WERI-Rb-1 (cell line): ENCODE measurements at regions not wholly inside any gene's neighbourhood (a gene's known extent, or its start where the extent isn't known, plus 50 kb on each side); places are given as distances from the start of the nearest gene placed in this dataset.

Experiments used
- DNase-seq: peaks from one replicate; pipeline ENCODE4 v3.0.0-alpha.2; 2020
- H3K27ac ChIP-seq: fragments of 250-450 bp; sonication (Bioruptor Pico); 2 replicates; pipeline ENCODE4 v1.5.1; 2020; ENCODE audit warnings: mild to moderate bottlenecking, moderate library complexity
- H3K27me3 ChIP-seq: fragments of 250-450 bp; sonication (Bioruptor Pico); 2 replicates; pipeline ENCODE4 v1.5.1; 2021; ENCODE audit warnings: mild to moderate bottlenecking, low read depth, moderate library complexity; ENCODE audit not compliant: insufficient read depth, severe bottlenecking
- H3K36me3 ChIP-seq: fragments of 250-450 bp; sonication (Bioruptor Pico); 2 replicates; pipeline ENCODE4 v1.5.1; 2020; ENCODE audit warnings: mild to moderate bottlenecking, moderate library complexity
- H3K4me3 ChIP-seq: 2 replicates; pipeline ENCODE4 v1.5.1; 2011; ENCODE audit warnings: low read depth, mild to moderate bottlenecking, control low read depth, low read length
- H3K9me3 ChIP-seq: fragments of 250-450 bp; sonication (Bioruptor Pico); 2 replicates; pipeline ENCODE4 v1.5.1; 2021; ENCODE audit warnings: mild to moderate bottlenecking, moderate library complexity; ENCODE audit not compliant: severe bottlenecking
- CTCF ChIP-seq: IDR thresholded peaks from 2 replicates; pipeline ENCODE4 v1.5.1; 2011; ENCODE audit warnings: low read depth, mild to moderate bottlenecking, control low read depth, inconsistent platforms, low read length

- Histone ChIP-seq H3K27ac (no peak overlapping the region), H3K4me3 (no peak overlapping the region), H3K36me3 (no peaks in the 10 kb centered on the region), H3K9me3 (no peaks in the 10 kb centered on the region), H3K27me3 (no peaks in the 10 kb centered on the region)
- no peak for DNase-seq
- TF ChIP-seq CTCF = no peak
These were observed 84.4 kb upstream of the PGBD5 start for GRCh38 chr1:230510496-230510895.

- Histone ChIP-seq H3K36me3 (no peaks in the 10 kb centered on the region), H3K9me3 (no peaks in the 10 kb centered on the region), H3K4me3 (no peak overlapping the region), H3K27me3 (no peaks in the 10 kb centered on the region), H3K27ac (no peak overlapping the region)
- no peak for DNase-seq
- no peak for TF ChIP-seq CTCF
These were observed 83.3 kb upstream of the PGBD5 start for GRCh38 chr1:230509281-230509977.

- Histone ChIP-seq H3K4me3 (no peak overlapping the region), H3K9me3 (no peaks in the 10 kb centered on the region), H3K27me3 (no peaks in the 10 kb centered on the region), H3K27ac (no peak overlapping the region), H3K36me3 (no peaks in the 10 kb centered on the region)
- no peak for DNase-seq
- TF ChIP-seq CTCF = no peak
These were observed 81.7 kb upstream of the PGBD5 start for GRCh38 chr1:230507666-230508402.

- H3K27me3 ChIP-seq = no peaks in the 10 kb centered on the region
- TF ChIP-seq CTCF = no peak
- no peak overlapping the region for H3K4me3 ChIP-seq
- no peak overlapping the region for H3K27ac ChIP-seq
- no peaks in the 10 kb centered on the region for H3K36me3 ChIP-seq
- DNase-seq = no peak
- no peaks in the 10 kb centered on the region for H3K9me3 ChIP-seq
These were observed 81.1 kb upstream of the PGBD5 start for GRCh38 chr1:230507236-230507635.

- H3K36me3 ChIP-seq = no peaks in the 10 kb centered on the region
- no peak for DNase-seq
- H3K4me3 ChIP-seq = no peak overlapping the region
- no peak overlapping the region for H3K27ac ChIP-seq
- no peak for TF ChIP-seq CTCF
- no peaks in the 10 kb centered on the region for H3K27me3 ChIP-seq
- no peaks in the 10 kb centered on the region for H3K9me3 ChIP-seq
These were observed 80.3 kb upstream of the PGBD5 start for GRCh38 chr1:230506451-230506850.
